Vagina (tissue), 2 donors: ENCODE measurements at regions not wholly inside any gene's neighbourhood (a gene's known extent, or its start where the extent isn't known, plus 50 kb on each side); places are given as distances from the start of the nearest gene placed in this dataset.
A peak's percentile ranks its signal among the peaks of the same experiment; 100 is the strongest.
"Not testable (repeated sequence)": the region's sequence is repeated elsewhere in the genome, so short reads cannot be mapped to it uniquely, and the experiment has no call there.

Experiments used
- POLR2A ChIP-seq, 2 donors: fragments of 450-650 bp; IDR thresholded peaks; one replicate each; pipeline ENCODE4 v1.6.1; 2017; ENCODE audit warnings: antibody characterized with exemption in 2 of 2, mild to moderate bottlenecking in 2 of 2, moderate library complexity in 2 of 2
- POLR2AphosphoS5 ChIP-seq, 2 donors: sonication (generic); formaldehyde crosslinking; IDR thresholded peaks; one replicate each; pipeline ENCODE4 v1.9.0; 2017; ENCODE audit warnings: antibody characterized with exemption in 2 of 2, mild to moderate bottlenecking in 2 of 2, low read depth in 1 of 2; ENCODE audit not compliant: insufficient read depth in 1 of 2
- TF ChIP-seq, protein P1 (sequence below), 3 experiments: fragments of 450-650 bp in 2 of 3; fragments of 200-600 bp in 1 of 3; sonication (generic) in 1 of 3; IDR thresholded peaks; one replicate each; pipeline ENCODE4 v1.5.1; 2017 to 2019; ENCODE audit warnings: antibody characterized with exemption in 3 of 3, mild to moderate bottlenecking in 2 of 3, moderate library complexity in 2 of 3

DNA sequence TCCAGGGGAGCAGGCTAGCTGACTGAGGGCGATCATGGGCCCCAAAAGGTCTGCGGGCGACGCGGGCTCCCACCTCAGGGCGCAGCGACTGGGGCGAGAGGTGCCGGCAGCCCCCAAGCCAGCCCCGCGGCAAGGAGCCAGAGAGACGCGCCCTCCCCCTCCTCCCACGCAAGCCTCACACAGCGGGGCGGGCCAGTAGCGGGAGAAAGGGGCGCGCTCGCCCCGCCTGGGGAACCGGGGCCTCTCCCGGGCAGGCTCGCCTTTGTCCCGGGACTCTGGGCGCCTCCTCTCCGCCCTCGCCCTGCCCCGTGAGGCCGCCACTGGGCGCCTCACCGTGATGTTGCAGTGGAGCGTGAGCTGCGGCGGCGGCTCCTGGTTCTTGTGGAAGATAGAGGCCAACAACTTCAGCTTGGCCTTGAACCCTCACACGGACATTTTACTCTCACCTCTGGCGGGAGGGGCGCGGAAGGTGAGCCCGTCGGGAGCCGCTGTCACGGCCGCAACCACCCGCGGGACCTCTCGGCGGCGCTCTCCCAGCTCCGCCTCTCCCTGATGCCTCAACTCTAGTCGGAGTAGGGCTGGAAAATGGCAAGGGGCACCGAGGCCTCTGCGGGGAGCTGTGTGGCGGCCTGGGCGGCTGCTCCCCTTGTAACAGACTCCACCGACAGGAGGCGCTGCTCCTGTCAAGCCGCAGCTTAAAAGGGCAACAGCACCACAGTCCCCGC lies 100.5 kb upstream of the ZSCAN2 start:
- TF ChIP-seq, protein P1, sequence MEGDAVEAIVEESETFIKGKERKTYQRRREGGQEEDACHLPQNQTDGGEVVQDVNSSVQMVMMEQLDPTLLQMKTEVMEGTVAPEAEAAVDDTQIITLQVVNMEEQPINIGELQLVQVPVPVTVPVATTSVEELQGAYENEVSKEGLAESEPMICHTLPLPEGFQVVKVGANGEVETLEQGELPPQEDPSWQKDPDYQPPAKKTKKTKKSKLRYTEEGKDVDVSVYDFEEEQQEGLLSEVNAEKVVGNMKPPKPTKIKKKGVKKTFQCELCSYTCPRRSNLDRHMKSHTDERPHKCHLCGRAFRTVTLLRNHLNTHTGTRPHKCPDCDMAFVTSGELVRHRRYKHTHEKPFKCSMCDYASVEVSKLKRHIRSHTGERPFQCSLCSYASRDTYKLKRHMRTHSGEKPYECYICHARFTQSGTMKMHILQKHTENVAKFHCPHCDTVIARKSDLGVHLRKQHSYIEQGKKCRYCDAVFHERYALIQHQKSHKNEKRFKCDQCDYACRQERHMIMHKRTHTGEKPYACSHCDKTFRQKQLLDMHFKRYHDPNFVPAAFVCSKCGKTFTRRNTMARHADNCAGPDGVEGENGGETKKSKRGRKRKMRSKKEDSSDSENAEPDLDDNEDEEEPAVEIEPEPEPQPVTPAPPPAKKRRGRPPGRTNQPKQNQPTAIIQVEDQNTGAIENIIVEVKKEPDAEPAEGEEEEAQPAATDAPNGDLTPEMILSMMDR (IDR thresholded peaks at IDR 0.05), result not testable (repeated sequence)
- TF ChIP-seq POLR2A (IDR thresholded peaks at IDR 0.05), result not testable (repeated sequence)
- TF ChIP-seq POLR2AphosphoS5 (IDR thresholded peaks at IDR 0.05; ENCODE audit: insufficient read depth in 1 of 2, low read depth in 1 of 2), result peak in 1 of 2 donors; percentile 70
